Nephron progenitor cell (in vitro differentiated cells): ENCODE measurements at regions not wholly inside any gene's neighbourhood (a gene's known extent, or its start where the extent isn't known, plus 50 kb on each side); places are given as distances from the start of the nearest gene placed in this dataset.
A peak's percentile ranks its signal among the peaks of the same experiment; 100 is the strongest.

ENCODE experiments used
- DNase-seq: peaks from one replicate; pipeline ENCODE4 v3.0.0; 2021
- H3K27ac Mint-ChIP-seq: 2 replicates; pipeline ENCODE4 v1.8.0; 2021; ENCODE audit warnings: mild to moderate bottlenecking, moderate library complexity, mixed read lengths
- H3K27me3 Mint-ChIP-seq: 2 replicates; pipeline ENCODE4 v1.8.0; 2021; ENCODE audit warnings: mild to moderate bottlenecking, low read depth, mixed read lengths; ENCODE audit not compliant: poor library complexity
- H3K36me3 Mint-ChIP-seq: 2 replicates; pipeline ENCODE4 v1.8.0; 2021; ENCODE audit warnings: low read depth, mixed read lengths
- H3K4me1 Mint-ChIP-seq: 2 replicates; pipeline ENCODE4 v1.8.0; 2021; ENCODE audit warnings: mixed read lengths
- H3K4me3 Mint-ChIP-seq: 2 replicates; pipeline ENCODE4 v1.8.0; 2021; ENCODE audit warnings: mild to moderate bottlenecking, moderate library complexity, mixed read lengths
- H3K9me3 Mint-ChIP-seq: 2 replicates; pipeline ENCODE4 v1.8.0; 2021; ENCODE audit warnings: mild to moderate bottlenecking, moderate library complexity, mixed read lengths
- CTCF ChIP-seq: fragments of 200-600 bp; sonication (generic); IDR thresholded peaks from 2 replicates; pipeline ENCODE4 v1.5.0; 2021; ENCODE audit warnings: antibody characterized with exemption

GRCh38 chr9:81814401-81814793, 113.8 kb upstream of the SPATA31D4 start:
- no peak for DNase-seq
- no peaks in the 10 kb centered on the region for H3K9me3 Mint-ChIP-seq
- no peaks in the 10 kb centered on the region for H3K27me3 Mint-ChIP-seq
- H3K36me3 Mint-ChIP-seq = no peaks in the 10 kb centered on the region
- H3K4me1 Mint-ChIP-seq = peaks cover 30% of the 10 kb centered on the region
- no peak overlapping the region for H3K27ac Mint-ChIP-seq
- no peak overlapping the region for H3K4me3 Mint-ChIP-seq
- no peak for TF ChIP-seq CTCF

GRCh38 chr9:81814794-81815464, 113.3 kb upstream of the SPATA31D4 start:
- Mint-ChIP-seq H3K9me3 (no peaks in the 10 kb centered on the region), H3K4me3 (no peak overlapping the region), H3K27ac (peak overlapping the region; percentile 27), H3K27me3 (no peaks in the 10 kb centered on the region), H3K36me3 (no peaks in the 10 kb centered on the region), H3K4me1 (peaks cover 36% of the 10 kb centered on the region)
- no peak for DNase-seq
- TF ChIP-seq CTCF = no peak

GRCh38 chr9:81815781-81816180, 112.4 kb upstream of the SPATA31D4 start:
- Mint-ChIP-seq H3K4me1 (peaks cover 44% of the 10 kb centered on the region), H3K4me3 (no peak overlapping the region), H3K27ac (no peak overlapping the region), H3K9me3 (no peaks in the 10 kb centered on the region), H3K36me3 (no peaks in the 10 kb centered on the region), H3K27me3 (no peaks in the 10 kb centered on the region)
- DNase-seq = no peak
- no peak for TF ChIP-seq CTCF

GRCh38 chr9:81819155-81819554, 109.1 kb upstream of the SPATA31D4 start:
- Mint-ChIP-seq H3K4me3 (no peak overlapping the region), H3K36me3 (no peaks in the 10 kb centered on the region), H3K4me1 (peaks cover 60% of the 10 kb centered on the region), H3K27ac (no peak overlapping the region), H3K27me3 (no peaks in the 10 kb centered on the region), H3K9me3 (no peaks in the 10 kb centered on the region)
- no peak for TF ChIP-seq CTCF
- DNase-seq = no peak

GRCh38 chr9:81819859-81820546, 108.2 kb upstream of the SPATA31D4 start:
- DNase-seq = no peak
- Mint-ChIP-seq H3K36me3 (no peaks in the 10 kb centered on the region), H3K4me3 (peak overlapping the region; percentile 5), H3K9me3 (no peaks in the 10 kb centered on the region), H3K27me3 (no peaks in the 10 kb centered on the region), H3K27ac (peak overlapping the region; percentile 34), H3K4me1 (peaks cover 59% of the 10 kb centered on the region)
- no peak for TF ChIP-seq CTCF
